NCI-H128 (cell line): ENCODE measurements at regions not wholly inside any gene's neighbourhood (a gene's known extent, or its start where the extent isn't known, plus 50 kb on each side); places are given as distances from the start of the nearest gene placed in this dataset.
"Not testable (repeated sequence)": the region's sequence is repeated elsewhere in the genome, so short reads cannot be mapped to it uniquely, and the experiment has no call there.

ENCODE experiments used
- DNase-seq: peaks from one replicate; lab custom pipeline; 2025; ENCODE audit not compliant: unreplicated experiment; lab: John Stamatoyannopoulos, UW

- no peak for DNase-seq
These were observed 697.8 kb downstream of the LRRIQ3 start for GRCh38 chr1:73500154-73500553.

- no peak for DNase-seq
These were observed 698.3 kb downstream of the LRRIQ3 start for GRCh38 chr1:73499671-73500070.

GRCh38 chr1:73491621-73492020, 706.4 kb downstream of the LRRIQ3 start:
- no peak for DNase-seq

- no peak for DNase-seq
These were observed 722.6 kb downstream of the LRRIQ3 start for GRCh38 chr1:73475316-73475870.

- DNase-seq, result no peak
These were observed 725.2 kb downstream of the LRRIQ3 start for GRCh38 chr1:73472810-73473209.

- DNase-seq, result no peak
These were observed 730.2 kb downstream of the LRRIQ3 start for GRCh38 chr1:73467731-73468130.

GRCh38 chr1:73463873-73464272, 734.1 kb downstream of the LRRIQ3 start:
- no peak for DNase-seq

GRCh38 chr1:73452522-73452921, 745.5 kb downstream of the LRRIQ3 start:
- no peak for DNase-seq

GRCh38 chr1:73450668-73451067, 747.3 kb downstream of the LRRIQ3 start:
- DNase-seq, result not testable (repeated sequence)

- DNase-seq, result no peak
These were observed 786.5 kb downstream of the LRRIQ3 start for GRCh38 chr1:73411479-73411878.

- DNase-seq, result no peak
These were observed 796.3 kb downstream of the LRRIQ3 start for GRCh38 chr1:73401666-73402065.

GRCh38 chr1:73382966-73383365, 815.0 kb downstream of the LRRIQ3 start:
- DNase-seq, result no peak

GRCh38 chr1:73366734-73367413, 831.1 kb downstream of the LRRIQ3 start:
- no peak for DNase-seq

- no peak for DNase-seq
These were observed 839.0 kb downstream of the LRRIQ3 start for GRCh38 chr1:73359001-73359400.

GRCh38 chr1:73356485-73356884, 841.5 kb downstream of the LRRIQ3 start:
- no peak for DNase-seq

GRCh38 chr1:73343947-73344346, 854.0 kb downstream of the LRRIQ3 start:
- no peak for DNase-seq

GRCh38 chr1:73333847-73334503, 864.0 kb downstream of the LRRIQ3 start:
- no peak for DNase-seq

- no peak for DNase-seq
These were observed 866.2 kb downstream of the LRRIQ3 start for GRCh38 chr1:73331726-73332125.

GRCh38 chr1:73327998-73328397, 870.0 kb downstream of the LRRIQ3 start:
- no peak for DNase-seq

- no peak for DNase-seq
These were observed 870.7 kb downstream of the LRRIQ3 start for GRCh38 chr1:73327180-73327793.

GRCh38 chr1:73326663-73327062, 871.3 kb downstream of the LRRIQ3 start:
- no peak for DNase-seq

- no peak for DNase-seq
These were observed 887.1 kb downstream of the LRRIQ3 start for GRCh38 chr1:73310797-73311381.
